ENCODE measurements at regions not wholly inside any gene's neighbourhood (a gene's known extent, or its start where the extent isn't known, plus 50 kb on each side); places are given as distances from the start of the nearest gene placed in this dataset.
"Not testable (repeated sequence)": the region's sequence is repeated elsewhere in the genome, so short reads cannot be mapped to it uniquely, and the experiment has no call there.

GRCh38 chr3:168779970-168780645 is 684.4 kb upstream of the GOLIM4 start:
- not testable (repeated sequence) for DNase-seq (ENCODE audit: low read depth in 3 of 3)

- no peak for DNase-seq (ENCODE audit: low read depth in 3 of 3)
Observed at GRCh38 chr3:168753724-168754123, 658.0 kb upstream of the GOLIM4 start.

- DNase-seq (ENCODE audit: low read depth in 3 of 3), result no peak
Observed at GRCh38 chr3:168752339-168752738, 656.6 kb upstream of the GOLIM4 start.

GRCh38 chr3:168747697-168748096 is 652.0 kb upstream of the GOLIM4 start:
- no peak for DNase-seq (ENCODE audit: low read depth in 3 of 3)

- DNase-seq (ENCODE audit: low read depth in 3 of 3), result no peak
Observed at GRCh38 chr3:168738527-168739325, 643.0 kb upstream of the GOLIM4 start.

- DNase-seq (ENCODE audit: low read depth in 3 of 3), result no peak
Observed at GRCh38 chr3:168736202-168736601, 640.5 kb upstream of the GOLIM4 start.

- DNase-seq (ENCODE audit: low read depth in 3 of 3), result no peak
Observed at GRCh38 chr3:168730073-168730472, 634.3 kb upstream of the GOLIM4 start.

- no peak for DNase-seq (ENCODE audit: low read depth in 3 of 3)
Observed at GRCh38 chr3:168722091-168722490, 626.4 kb upstream of the GOLIM4 start.

GRCh38 chr3:168714609-168715240 is 619.0 kb upstream of the GOLIM4 start:
- DNase-seq (ENCODE audit: low read depth in 3 of 3), result no peak

- DNase-seq (ENCODE audit: low read depth in 3 of 3), result no peak
Observed at GRCh38 chr3:168709073-168709472, 613.3 kb upstream of the GOLIM4 start.

- DNase-seq (ENCODE audit: low read depth in 3 of 3), result no peak
Observed at GRCh38 chr3:168707900-168708299, 612.2 kb upstream of the GOLIM4 start.

GRCh38 chr3:168705412-168705811 is 609.7 kb upstream of the GOLIM4 start:
- DNase-seq (ENCODE audit: low read depth in 3 of 3), result no peak

GRCh38 chr3:168696051-168696450 is 600.3 kb upstream of the GOLIM4 start:
- DNase-seq (ENCODE audit: low read depth in 3 of 3), result no peak

GRCh38 chr3:168693870-168694269 is 598.1 kb upstream of the GOLIM4 start:
- DNase-seq (ENCODE audit: low read depth in 3 of 3), result no peak

- DNase-seq (ENCODE audit: low read depth in 3 of 3), result no peak
Observed at GRCh38 chr3:168688267-168688666, 592.5 kb upstream of the GOLIM4 start.

GRCh38 chr3:168684519-168684918 is 588.8 kb upstream of the GOLIM4 start:
- no peak for DNase-seq (ENCODE audit: low read depth in 3 of 3)

GRCh38 chr3:168678730-168679129 is 583.0 kb upstream of the GOLIM4 start:
- no peak for DNase-seq (ENCODE audit: low read depth in 3 of 3)

- no peak for DNase-seq (ENCODE audit: low read depth in 3 of 3)
Observed at GRCh38 chr3:168671091-168671490, 575.4 kb upstream of the GOLIM4 start.

GRCh38 chr3:168660879-168661657 is 565.3 kb upstream of the GOLIM4 start:
- DNase-seq (ENCODE audit: low read depth in 3 of 3), result not testable (repeated sequence)

GRCh38 chr3:168659015-168659414 is 563.3 kb upstream of the GOLIM4 start:
- no peak for DNase-seq (ENCODE audit: low read depth in 3 of 3)

- no peak for DNase-seq (ENCODE audit: low read depth in 3 of 3)
Observed at GRCh38 chr3:168655611-168656010, 559.9 kb upstream of the GOLIM4 start.

- DNase-seq (ENCODE audit: low read depth in 3 of 3), result no peak
Observed at GRCh38 chr3:168654700-168655099, 559.0 kb upstream of the GOLIM4 start.

Data from stimulated activated CD4-positive, alpha-beta T cell treated with anti-CD3 and anti-CD28 coated beads, TNF-alpha, amount 100 ng/mL, for 48 hours (primary cell).